Kidney capillary endothelial cell (primary cell): ENCODE measurements at regions not wholly inside any gene's neighbourhood (a gene's known extent, or its start where the extent isn't known, plus 50 kb on each side); places are given as distances from the start of the nearest gene placed in this dataset.
"Not testable (repeated sequence)": the region's sequence is repeated elsewhere in the genome, so short reads cannot be mapped to it uniquely, and the experiment has no call there.

Experiments
- DNase-seq: peaks from one replicate; pipeline ENCODE4 v3.0.0-alpha.2; 2018; ENCODE audit warnings: low spot score

DNA sequence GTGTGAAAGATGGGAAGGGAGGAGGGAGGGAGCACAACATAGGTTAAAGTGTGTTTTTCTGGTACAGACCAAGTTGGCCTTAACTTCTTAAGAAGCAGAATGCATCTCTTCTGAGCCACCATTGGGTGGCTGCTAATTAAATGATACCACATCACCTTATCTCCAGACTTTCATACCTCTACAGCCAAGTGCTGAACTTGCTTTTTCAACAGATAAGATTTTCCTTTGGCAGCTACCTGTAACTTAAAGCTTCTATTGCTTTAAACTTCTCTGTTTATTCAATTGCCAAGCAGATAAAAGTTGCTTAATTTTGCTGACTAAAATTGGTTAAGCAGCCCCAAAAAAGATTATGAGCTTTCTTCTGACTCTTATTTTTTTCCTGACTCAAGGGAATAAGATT, 292.4 kb upstream of the SGO1 start:
- DNase-seq: no peak

DNA sequence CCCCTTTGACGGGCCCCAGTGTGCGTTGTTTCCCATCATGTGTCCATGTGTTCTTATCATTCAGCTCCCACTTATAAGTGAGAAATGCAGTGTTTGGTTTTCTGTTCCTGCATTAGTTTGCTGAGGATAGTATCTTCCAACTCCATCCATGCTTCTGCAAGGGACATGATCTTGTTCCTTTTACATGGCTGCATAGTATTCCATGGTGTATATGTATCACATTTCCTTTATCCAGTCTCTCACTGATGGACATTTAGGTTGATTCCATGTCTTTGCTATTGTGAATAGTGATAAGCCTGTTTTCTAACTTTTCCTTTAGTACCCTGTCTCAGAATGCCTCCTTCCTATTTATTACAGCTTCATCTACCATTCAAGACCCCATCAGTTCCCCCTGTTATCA, 278.2 kb upstream of the SGO1 start:
- DNase-seq: not testable (repeated sequence)

DNA sequence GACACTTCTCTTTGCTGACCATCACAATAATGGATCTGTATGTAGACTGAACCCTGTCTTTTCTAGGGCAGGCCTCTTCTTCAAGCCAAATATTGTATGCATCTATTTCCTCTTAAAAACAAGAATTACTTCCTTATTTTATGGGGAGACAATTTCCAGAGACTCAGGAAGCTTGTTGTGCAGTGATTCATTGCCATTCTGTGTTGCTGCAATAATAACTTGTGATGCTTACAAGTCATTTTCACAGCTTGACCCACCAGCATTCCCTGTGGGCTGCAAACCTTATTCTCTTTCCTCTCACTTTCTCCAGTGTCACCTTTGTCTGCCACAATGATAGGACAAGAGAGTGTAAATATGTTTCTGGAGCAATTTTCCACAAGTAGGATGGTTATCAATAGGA, 276.7 kb upstream of the SGO1 start:
- no peak for DNase-seq

DNA sequence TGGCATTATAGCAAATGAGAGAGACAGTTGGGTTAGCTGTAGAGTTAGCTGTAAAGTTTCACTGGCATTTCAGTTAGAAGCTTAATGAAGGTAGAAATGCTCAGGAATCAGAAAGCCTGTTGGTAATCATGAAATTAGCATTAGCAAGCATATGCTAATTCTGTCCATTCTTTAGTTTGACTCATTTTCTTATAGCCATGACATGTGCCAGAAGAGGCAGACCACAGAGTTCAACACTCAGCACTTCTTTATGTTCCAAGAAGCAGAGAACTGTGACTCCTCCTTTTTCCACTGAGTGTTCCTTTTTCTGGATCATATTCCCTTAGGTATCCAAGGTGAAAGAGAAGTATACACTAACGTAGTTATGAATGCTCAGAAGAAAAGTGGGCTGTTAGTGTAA, 276.2 kb upstream of the SGO1 start:
- no peak for DNase-seq

DNA sequence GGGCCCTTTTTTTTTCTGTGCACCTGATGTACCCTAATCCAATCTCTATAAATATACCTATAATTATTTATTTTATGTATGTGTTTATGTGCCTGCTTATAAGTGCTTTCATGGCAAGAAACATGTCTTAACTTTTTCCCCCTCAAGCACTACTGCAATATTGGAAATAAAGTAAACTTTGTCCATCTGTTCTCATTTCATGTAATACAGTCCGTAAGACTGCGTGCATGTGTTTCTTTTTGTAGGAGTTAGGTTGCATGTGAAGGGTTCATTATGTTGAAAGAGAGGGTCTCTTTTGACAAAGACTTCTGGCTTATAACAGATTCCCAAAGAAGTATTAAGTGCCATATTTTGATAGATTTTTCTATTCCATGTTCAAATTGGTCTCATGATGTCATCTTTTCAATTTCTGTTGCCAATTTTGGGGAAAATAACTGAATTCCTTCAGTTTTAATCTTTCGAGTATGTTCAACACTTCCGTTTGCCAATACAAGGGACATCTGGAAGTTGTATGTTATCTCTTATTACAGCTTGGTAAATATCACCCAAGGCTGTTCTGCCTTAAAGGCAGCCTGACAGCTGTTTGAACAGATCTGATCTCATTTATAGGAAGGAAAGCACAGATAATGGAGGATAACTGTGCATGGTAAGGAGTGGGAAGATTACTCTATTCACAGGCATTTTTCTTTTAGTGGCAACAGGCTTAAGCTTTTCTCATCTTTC, 273.1 kb upstream of the SGO1 start:
- no peak for DNase-seq

DNA sequence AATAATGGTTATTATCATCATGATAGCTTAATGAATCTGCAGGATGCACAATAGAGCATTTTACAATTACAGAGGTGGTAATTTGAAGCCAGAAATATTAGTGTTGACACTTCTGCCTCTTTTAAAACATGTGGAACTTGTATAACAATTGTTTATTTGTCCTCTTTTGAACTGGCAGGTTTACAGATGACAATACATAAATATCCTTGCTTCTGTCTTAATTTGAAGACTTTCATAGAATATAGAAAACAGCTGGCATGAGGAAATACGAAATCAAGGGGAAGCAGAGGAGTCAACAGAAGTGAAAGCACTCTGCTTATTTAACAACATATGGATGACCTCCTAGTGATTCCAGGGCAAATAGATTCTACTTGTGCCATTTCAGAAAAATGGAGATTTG, 270.5 kb upstream of the SGO1 start:
- DNase-seq: no peak

DNA sequence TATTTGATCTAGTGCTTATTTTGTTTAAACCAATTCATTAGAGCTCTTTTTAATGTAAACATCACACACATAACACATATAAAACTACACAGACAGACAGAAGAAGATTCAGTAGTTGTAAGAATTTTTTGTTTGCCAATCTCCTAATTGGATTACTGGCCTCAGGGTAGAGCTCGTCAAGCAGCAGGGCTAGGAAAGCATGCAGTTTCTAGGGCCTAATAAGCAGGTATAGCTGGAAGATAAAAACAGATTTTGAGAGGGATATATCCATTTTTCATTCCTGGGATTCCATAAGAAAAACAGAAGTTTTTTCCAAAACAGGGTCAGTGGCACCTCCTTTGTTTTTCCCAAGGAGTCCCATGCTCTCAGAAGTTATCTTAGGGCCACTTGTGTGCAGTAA, 265.2 kb upstream of the SGO1 start:
- no peak for DNase-seq

DNA sequence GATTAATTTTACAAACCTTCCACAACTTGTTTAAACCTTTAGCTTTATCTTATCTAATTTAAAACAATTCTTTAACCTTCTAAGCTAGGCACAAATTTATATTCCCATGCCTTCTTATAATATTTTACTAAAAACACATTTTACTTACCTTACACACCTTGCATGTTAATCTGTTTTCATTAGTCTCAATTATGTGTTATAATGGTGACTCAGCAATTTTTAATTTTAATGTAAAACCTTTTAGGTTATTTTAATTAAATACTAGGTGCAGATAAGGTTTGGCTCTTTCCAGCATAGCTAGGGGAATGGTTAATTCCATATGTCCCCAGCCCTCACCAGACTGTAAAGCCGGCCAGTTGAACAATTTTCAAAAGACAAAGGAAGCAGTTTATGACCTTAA, 264.6 kb upstream of the SGO1 start:
- DNase-seq: no peak

DNA sequence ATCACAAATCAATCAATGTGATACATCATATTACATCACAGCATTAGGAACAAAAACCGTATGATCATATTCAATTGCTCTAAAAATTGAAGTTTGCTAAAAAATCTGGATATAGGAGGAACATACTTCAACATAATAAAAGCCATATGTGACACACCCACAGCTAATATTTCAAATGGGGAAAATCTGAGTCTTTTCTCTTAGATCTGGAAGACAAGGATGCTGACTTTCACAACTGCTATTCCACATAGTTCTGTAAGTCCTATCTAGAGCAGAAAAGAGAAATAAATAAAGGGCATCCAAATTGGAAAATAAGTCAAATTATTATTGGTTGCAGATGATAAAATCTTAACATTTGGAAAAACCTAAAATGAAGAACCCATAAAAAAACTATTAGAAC, 256.8 kb upstream of the SGO1 start:
- no peak for DNase-seq

DNA sequence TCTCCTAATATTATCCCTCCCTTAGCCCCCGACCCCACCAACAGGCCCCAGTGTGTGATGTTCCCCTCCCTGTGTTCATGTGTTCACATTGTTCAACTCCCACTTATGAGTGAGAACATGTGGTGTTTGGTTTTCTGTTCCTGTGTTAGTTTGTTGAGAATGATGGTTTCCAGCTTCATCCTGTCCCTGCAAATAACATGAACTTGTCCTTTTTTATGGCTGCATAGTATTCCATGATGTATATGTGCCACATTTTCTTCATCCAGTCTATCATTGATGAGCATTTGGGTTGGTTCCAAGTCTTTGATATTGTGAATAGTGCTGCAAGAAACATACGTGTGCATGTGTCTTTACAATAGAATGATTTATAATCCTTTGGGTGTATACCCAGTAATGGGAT, 241.3 kb upstream of the SGO1 start:
- DNase-seq: not testable (repeated sequence)

DNA sequence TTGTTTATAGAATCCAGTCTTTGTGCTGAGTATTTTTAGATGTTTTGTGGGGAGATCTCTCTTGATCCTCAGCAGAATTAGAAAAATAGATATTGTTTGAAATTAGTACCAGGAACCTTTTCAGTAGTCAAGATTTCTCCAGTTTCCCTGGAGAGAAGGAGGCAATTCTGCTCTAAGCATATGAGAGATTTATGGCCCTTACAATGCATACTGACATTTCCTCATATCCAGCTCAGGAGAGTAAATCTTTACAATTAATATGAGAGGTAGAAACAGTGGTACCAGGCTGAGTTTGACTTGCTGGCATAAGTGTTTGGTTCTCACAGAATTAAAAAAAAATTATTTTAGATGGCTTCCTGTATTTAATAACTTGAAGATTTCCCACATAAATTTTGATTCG, 239.1 kb upstream of the SGO1 start:
- no peak for DNase-seq

DNA sequence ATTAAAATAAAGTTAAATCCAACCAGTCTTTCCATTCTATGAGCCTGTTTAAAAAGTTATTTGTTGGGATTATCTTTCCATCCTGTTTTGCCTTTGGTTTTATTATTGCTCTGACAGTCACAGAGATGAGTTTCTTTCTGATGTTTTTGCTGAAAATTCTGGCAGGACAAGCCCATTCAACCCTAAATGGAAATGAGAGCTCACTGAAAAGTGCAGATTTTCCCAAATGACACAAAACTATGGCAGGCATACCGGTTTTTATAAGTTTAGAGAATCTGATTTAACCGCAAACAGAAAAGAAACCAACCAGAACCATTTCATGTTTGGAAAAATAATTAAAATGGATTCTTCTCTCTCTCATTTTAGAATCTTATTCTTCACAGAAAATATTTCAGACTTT, 238.1 kb upstream of the SGO1 start:
- DNase-seq: no peak

DNA sequence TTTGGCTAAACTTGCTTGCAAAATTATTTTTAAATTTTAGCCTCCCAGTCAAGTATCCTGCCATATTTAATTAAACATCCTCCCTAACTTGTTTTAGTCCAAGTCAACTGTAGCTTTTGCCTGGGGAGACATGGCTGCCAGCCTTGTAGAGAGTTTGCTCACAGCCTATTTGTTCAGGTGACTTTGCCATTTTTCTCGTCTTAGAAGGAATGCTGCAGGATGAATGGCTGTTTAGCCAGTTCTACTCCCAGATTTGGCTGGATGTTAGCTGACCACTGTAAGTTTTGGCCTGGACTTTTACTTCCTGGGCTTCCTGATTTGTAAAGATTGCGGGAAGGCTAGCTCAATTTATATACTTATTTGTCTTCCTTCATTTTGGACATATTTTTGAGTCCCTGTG, 236.4 kb upstream of the SGO1 start:
- DNase-seq: no peak

DNA sequence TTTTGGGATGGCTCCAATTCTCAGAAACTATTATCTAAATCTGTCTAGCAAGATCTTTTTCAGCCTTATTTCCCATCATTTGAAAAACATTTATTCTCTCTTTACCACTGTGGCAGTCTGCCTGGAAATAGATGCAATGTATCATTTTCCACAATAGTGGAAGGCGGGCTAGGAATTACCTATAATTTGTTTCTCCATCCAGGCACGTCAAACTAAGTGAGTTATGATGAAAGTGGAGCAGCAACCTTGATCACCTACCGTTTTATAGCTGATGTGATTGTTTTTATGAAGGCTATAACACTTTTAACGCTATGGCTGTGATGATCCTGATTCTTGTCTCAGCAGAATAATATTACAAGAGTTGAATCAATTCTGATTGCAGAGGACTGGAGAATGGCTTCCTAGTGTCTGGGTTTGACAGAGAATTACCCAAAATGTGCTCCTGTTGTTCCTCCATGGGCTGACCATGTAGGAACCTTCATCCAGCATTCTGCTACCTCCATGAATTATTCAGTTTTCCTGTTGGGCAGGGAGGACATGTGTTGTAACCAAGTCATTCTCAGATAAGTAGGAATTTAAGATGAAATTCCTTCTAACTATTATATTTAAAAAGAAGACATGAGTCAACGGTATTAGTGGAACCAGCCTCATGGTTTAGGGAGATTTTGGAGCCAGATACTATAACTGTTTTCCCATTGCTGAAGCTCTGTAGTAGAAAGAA, 231.5 kb upstream of the SGO1 start:
- DNase-seq: no peak

DNA sequence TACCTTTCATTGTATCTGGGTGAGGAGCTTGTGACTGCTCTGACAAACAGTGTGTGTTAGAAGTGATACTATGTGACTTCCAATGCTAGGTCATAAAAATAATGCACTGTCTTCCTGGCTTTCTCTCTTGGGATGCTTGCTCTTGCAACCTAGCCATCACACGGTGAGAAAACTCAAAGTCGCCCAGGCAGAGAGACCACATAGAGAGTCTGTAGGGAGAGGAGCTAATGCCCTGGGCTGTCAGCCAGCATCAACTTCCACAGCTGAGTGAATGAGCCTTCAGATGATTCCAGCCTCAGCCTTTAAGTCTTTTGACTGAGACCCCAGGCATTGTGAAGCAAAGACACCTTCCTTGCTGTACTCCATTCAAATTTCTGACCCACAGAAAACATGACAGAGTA, 220.6 kb upstream of the SGO1 start:
- no peak for DNase-seq

DNA sequence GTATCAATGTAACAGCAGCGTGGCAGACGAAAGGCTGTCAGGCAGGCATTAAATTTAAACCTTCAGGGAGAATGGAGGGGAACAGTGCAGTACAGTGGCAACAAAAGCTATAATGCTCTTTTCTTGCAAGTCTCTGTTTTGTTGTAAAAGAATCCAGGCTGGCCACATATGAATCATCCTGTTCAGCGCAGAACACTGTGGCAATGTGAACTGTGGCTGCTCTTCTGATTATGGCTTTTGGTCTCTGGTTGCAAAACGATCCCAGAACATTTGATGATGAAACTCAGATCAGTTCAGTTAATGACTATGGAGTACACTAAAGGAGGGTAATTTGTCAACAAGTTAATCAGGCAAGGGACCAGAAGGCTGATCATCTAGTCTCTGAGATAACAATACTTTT, 219.7 kb upstream of the SGO1 start:
- DNase-seq: no peak

DNA sequence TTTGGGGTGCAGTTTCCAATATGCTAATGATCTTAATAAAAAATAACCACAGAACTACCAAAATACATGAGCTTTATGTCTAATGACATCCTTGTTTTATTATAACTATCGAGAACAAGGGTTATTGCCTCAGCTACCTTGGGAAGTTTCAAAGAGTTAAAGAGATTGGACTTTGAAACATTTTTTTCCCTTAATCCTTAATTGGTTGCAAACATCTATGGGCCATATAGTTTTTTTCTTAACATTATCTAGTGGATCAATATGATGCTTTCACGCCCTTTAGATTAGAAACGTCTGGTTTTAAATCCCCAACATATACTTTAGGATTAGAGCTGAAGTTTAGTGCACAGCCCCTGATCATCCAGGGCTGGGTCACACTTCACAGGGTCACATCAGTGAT, 219.2 kb upstream of the SGO1 start:
- DNase-seq: no peak

DNA sequence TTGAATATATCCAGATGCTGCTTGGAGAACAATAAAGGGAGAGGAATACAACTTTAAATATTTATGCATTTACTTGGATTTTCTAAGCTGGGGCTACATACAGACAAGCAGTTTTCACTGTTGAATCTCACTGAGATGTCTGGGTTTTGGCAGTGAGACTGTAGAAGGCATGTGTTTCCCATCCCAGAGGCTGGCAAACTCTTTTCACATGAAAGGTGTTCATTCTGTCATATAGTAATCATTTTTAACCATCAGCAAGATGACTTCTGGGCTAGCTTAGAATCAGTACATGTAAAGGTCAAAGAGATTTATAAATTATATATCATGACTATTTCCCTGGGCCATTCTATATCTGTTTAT, 218.7 kb upstream of the SGO1 start:
- DNase-seq: no peak

DNA sequence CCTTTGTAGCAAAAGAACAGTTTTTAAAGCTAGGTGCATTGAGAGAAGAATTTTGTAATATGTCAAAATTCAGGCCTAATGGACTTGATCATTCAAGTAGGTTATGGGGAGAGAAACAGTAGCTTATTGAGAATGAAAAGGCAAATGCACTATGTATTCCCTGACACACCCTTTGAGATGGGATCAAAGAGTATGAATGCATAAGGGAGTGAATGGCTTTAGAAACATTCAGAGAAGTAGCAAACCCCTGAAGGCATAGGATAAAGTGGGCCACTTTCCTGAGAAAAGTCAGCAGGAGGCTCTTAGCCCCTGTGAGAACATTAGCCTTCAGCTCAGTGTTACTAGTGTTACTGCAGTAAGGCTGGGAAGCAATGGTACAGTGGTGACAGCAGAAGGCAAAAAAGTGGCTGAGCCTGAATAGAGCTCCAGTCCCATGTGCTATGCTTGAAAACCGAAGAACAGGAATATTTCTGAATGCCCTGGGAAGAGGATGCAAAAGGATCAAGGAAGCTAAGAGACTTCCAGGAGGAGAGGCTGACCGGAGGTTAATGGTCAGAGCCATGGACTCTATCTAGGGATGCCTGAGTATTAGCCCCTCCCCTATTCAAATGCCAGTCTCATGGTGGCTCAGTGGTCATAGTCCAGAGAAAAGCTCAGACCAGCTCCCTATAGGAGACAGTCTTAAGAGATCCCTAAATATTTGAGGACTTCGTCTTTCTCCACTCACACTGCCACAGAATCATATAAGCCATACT, 218.2 kb upstream of the SGO1 start:
- DNase-seq: no peak

DNA sequence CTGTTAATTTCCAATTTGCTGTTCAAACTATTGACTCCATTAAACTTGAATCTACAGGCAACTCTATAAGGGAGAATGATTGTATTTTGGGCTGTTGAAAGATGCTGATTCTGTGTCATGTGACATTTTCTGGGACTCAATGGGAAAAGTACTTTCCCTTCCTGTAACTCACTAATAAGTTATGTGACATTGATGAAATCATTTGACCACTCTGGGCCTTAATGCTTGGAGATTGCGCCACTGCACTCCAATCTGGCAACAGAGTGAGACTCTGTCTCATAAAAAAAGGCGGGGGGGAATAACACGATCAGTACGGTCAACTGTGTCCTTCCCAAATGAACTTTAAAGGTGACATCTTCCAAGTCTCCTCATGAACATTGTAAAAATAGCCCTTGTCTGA, 215.2 kb upstream of the SGO1 start:
- no peak for DNase-seq

DNA sequence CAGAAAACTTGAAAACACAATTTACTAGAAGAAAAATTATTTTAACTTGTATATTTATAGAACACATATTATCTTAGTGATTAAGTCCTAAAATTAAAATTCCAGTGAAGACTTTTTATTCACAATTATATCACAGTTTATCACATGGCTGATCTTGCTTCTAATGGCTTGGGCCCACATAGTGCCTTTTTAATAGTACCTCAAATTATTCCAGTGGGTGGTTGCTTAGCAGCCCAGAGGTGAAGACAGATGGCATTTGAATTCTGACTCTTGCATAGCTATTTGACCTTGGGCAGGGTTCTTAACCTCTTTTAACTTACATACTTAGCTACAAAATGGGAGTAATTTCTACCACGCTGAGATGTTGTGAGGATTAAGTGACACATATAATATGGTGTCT, 214.7 kb upstream of the SGO1 start:
- DNase-seq: no peak

DNA sequence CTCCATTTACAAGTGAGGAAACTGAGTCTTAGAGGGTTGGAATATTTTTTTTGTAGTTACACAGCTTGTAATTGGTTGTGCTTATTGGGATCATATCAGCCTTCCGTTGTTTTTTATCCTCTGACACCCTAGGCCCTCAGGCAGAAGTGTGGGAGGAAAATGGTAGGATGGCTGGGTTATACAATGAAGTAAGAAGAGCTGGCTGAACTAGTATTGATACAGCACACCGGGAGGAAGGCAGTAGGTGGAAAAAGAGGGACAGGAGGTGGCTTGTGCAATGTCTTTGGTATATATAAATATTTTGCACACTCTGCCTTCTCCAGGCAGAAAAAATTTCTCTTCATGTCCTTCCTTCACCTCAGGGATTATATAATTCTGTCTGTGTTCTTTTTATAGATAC, 214.3 kb upstream of the SGO1 start:
- DNase-seq: no peak

DNA sequence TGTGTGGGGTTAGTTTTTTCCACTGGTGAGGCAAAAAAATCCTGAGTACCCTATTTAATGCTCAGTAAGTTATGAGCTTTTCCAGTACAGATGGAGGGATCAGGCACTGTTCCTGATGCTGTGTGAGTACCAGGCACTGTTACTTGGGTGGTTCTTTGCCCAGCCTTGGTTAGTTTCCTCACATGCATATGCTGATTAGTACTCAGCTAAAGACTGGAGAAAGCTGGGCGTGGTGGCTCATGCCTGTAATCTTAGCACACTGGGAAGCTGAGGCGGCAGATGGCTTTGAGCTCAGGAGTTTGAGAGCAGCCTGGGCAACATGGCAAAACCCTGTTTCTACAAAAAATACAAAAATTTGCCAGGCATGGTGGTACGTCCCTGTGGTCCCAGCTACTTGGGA, 210.3 kb upstream of the SGO1 start:
- DNase-seq: no peak

DNA sequence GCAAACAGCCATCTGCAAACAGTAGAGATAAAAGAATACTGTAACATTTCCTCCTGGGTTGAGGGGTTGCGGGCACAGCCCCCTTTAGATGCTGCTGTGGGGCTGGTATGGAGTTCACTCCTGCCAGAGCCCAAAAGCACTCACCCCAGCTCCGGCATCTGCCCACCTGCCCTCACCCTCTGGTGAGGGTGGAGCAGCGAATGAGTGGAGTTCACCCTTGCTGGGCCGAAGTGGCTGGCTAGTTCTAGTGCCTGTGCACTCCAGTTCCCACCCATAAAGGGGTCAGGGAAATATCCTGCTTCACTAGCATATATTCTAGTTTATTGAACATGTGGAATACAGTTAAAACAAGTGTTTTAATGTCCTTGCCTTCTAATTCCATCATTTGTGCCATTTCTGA, 209.7 kb upstream of the SGO1 start:
- DNase-seq: no peak
